T follicular helper cell (primary cell): ENCODE measurements at regions not wholly inside any gene's neighbourhood (a gene's known extent, or its start where the extent isn't known, plus 50 kb on each side); places are given as distances from the start of the nearest gene placed in this dataset.

Experiments
- DNase-seq: peaks from one replicate; pipeline ENCODE4 v3.0.0-alpha.2; 2020; ENCODE audit warnings: low read depth

- no peak for DNase-seq
Measured at GRCh38 chr11:115897707-115898106, 393.5 kb upstream of the CADM1 start.

DNA sequence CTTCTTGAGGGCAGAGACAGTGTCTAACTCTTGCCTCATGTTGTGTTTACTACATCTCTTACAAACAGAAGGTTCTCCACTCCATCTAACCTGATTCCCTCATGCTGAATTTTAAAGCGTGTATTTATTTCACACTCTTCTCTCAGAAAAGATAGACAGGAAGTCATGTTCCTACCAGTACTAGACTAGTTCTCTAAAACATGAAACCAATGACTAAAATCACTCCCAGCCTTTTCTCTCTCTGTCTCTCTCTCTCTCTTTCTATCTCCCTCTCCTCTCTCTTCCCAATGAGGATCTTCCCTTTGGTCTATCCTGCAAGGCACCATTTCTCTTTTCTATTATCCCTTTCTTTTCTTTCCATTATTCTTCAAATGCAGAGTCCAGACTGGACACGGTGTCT lies 391.9 kb upstream of the CADM1 start:
- no peak for DNase-seq

GRCh38 chr11:115895594-115895993 lies 391.4 kb upstream of the CADM1 start:
- DNase-seq = no peak

GRCh38 chr11:115894176-115894575 lies 390.0 kb upstream of the CADM1 start:
- no peak for DNase-seq

DNA sequence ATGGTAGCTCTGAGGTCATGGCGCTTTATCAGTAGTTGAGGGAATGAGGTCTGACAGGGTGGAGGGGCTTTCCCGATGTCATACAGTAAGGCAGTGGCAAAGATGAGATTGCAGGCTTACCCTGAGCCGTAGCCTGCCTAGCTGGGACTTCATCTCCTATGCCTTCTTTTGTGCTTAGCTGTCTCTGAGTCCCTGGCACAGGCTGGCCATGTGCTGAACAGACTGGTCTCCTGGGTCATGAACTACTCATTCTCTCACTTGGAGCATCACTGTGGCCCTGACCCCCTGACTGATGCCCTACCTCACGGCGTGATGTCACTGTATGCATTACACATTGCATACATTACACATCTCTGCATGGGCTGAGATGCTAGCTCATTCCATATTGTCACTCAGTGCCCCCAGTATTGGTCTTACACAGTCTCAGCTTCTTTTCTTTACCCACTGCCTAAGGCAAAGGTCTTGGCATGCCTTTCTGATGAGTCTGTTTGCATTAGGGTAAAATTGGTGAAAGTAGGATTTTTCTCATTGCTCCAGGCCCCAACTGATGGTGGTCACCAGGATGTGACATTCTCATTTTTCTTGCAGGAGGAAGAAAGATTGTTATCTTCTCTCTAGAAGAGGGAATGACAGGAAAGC lies 389.4 kb upstream of the CADM1 start:
- DNase-seq = no peak

- DNase-seq = no peak
Measured at GRCh38 chr11:115892016-115892415, 387.8 kb upstream of the CADM1 start.

DNA sequence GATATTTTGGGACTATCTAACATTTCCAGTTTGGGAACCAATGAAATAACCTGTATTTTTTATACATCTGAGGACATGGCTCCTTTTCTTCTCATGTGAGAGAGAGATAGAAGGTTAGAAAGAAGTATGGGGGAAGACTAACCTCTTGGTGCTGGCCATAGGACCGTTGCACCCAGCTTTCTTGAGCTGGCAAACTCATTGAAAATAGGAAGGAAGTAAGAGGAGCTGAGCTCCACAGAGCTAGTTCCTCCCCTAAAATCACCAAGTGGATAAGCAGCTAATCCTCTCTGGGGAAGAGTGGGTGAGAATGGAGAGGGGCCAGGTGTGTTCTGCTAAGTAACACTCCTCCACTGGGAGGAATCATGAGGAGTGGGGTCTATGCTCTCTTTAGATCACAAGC lies 387.4 kb upstream of the CADM1 start:
- no peak for DNase-seq

GRCh38 chr11:115890500-115890899 lies 386.3 kb upstream of the CADM1 start:
- no peak for DNase-seq

- no peak for DNase-seq
Measured at GRCh38 chr11:115889712-115890111, 385.5 kb upstream of the CADM1 start.

DNA sequence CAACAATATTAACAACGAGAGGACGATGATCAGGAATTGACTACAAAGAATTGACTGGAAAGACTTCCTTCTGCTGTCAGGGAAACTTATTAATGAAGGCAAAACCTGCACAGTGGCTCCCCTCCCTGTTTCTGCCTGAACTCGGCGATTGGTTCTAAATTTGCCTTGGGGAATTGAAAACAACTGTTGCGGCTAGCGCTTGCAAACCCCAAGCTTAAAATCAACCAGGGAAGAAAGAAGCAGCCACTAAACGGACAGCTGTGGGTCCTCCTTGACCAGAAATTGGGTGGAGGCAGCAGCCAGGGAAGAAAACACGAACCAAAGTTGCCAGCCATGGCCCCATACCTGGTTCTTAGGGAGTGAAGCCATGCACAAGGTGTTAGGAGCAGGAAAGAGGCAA lies 383.5 kb upstream of the CADM1 start:
- DNase-seq = no peak

- DNase-seq = no peak
Measured at GRCh38 chr11:115887316-115887715, 383.1 kb upstream of the CADM1 start.

DNA sequence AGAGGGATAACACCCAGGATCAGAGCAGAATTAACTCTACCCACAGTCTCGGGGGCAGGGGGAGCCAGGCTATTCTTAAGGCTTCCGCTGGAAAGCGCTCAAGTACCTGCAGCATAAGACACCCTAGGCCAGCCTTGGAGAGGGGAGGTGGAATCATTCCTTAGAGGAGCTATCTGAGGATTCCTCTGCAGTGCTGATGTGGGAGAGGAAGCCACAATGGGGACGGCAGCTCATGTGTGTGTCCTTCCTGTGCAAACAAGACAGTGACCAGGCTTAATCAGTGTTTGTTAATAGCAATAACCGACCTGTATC lies 382.2 kb upstream of the CADM1 start:
- DNase-seq = no peak

DNA sequence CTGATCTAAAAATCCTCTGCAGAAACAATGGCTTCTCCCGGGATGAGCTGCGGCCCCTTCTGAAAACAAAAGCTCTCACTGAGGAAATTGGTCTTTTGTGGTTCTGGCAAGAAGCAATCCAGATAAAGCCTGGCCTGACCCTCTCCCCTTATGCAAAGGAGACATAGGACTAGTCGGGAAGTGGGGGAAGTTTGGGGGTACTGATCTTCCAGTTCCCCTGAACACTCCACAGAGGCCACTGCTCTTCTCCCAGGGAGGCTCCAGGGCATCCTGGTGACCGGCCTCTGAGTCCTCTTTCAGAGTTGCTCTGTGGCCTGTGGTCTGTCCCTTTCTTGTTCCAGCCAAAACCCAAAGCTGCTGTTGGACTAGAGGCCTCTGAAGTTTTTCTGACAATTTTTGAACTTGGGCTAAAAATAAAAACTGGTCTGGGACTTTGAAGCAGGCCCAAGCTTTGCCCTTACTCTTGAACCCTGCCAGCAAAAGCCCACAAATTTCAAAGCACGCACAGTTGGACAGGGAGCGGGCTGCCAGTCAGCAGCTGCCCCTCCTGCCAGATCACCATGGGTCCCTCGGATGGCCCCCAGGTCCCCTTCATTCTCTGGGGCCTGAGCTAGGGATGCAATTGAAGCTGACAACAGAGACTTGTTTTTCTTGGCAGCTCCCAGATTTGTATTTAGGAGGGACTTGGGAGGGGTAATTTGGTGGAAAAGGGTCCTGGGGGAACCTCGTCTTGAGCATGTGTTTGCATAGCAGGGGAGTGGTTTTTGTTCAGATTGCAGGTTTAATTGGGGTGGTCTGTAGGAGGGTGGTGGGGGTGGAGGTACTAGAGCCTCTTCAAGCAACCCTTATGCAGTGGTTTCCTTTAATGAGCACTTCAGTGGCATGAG lies 381.6 kb upstream of the CADM1 start:
- DNase-seq = no peak

- no peak for DNase-seq
Measured at GRCh38 chr11:115884800-115885534, 380.8 kb upstream of the CADM1 start.

GRCh38 chr11:115874843-115875242 lies 370.6 kb upstream of the CADM1 start:
- DNase-seq = no peak

GRCh38 chr11:115873813-115874212 lies 369.6 kb upstream of the CADM1 start:
- no peak for DNase-seq

- no peak for DNase-seq
Measured at GRCh38 chr11:115872416-115872815, 368.2 kb upstream of the CADM1 start.

- no peak for DNase-seq
Measured at GRCh38 chr11:115871161-115871760, 367.0 kb upstream of the CADM1 start.

GRCh38 chr11:115869780-115870431 lies 365.7 kb upstream of the CADM1 start:
- DNase-seq = no peak

DNA sequence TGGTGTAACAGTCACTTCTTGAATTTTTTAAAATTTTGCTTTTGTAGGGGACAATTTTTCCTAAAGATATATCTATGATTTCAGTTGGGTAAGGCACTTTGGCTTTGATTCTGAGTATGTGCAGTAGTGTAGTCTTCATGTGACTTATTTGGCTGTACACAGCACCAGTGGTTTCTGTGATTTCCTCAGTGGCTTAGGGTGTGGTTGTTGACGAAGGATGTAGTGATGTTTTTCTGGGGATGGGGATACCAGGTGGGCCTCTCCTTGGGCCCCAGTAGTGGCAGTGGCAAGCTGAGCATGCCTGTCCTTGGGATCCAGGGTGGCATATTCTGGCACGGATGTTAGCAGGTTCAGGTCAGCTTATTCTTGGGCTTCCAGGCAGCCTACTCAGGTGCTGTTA lies 364.9 kb upstream of the CADM1 start:
- DNase-seq = no peak

DNA sequence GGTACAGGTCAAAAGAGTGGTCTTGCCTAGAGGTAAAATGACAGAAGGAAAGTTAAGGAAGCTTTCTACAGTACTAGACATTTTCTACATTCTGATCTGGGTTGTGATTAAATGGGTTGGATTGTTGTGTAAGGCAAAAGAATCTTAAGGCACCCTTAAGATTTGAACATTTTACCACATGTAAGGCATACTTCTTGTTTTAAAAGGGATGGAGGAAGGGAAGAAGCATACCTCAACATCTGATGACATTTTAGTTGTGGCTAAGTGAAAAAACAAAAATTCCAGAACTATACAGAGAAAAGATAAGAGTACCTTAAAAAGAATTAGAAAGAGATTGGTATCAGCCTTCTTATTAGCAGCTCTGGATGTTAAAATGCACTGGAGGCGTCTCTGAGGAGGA lies 356.0 kb upstream of the CADM1 start:
- DNase-seq = no peak

- DNase-seq = no peak
Measured at GRCh38 chr11:115848611-115849010, 344.4 kb upstream of the CADM1 start.
